SK-N-SH (cell line): ENCODE measurements at regions not wholly inside any gene's neighbourhood (a gene's known extent, or its start where the extent isn't known, plus 50 kb on each side); places are given as distances from the start of the nearest gene placed in this dataset.

Experiments used
- CTCF ChIA-PET: fragments of 300-600, 350-600 bp; formaldehyde crosslinking; extraction: SDS; loops from one replicate; lab custom pipeline; 2021; lab: Yijun Ruan, JAX
- POLR2A ChIA-PET: fragments of 350-600 bp; sonication (Branson Sonifier 250); formaldehyde crosslinking; extraction: SDS; loops from one replicate; lab custom pipeline; 2020; ENCODE audit warnings: antibody characterized with exemption, inconsistent platforms; lab: Yijun Ruan, JAX
- DNase-seq: peaks from one replicate; pipeline ENCODE4 v3.0.0; 2012
- H2AFZ ChIP-seq: fragments of 200-600 bp; sonication (generic); 2 replicates; pipeline ENCODE4 v1.8.1; 2016; ENCODE audit warnings: antibody characterized with exemption, mild to moderate bottlenecking, low read depth
- H3F3A ChIP-seq: fragments of 200-600 bp; sonication (generic); replicated peaks from 2 replicates; pipeline ENCODE3; 2016; ENCODE audit warnings: antibody characterized with exemption, mild to moderate bottlenecking; ENCODE audit not compliant: insufficient read depth
- H3K27ac ChIP-seq, 2 experiments: fragments of 200-500 bp in 1 of 2; fragments of 200-600 bp in 1 of 2; sonication (Bioruptor generic) in 1 of 2; sonication (generic), shearing (Covaris generic) in 1 of 2; 2 replicates each; pipeline versions ENCODE4 v1.5.1 to v1.6.1; 2014 to 2016; ENCODE audit warnings: low read depth in 2 of 2, inconsistent platforms in 1 of 2, low read length in 1 of 2, mild to moderate bottlenecking in 1 of 2, mixed read lengths in 1 of 2
- H3K27me3 ChIP-seq: fragments of 200-600 bp; sonication (generic), shearing (Covaris generic); 2 replicates; pipeline ENCODE4 v1.6.1; 2016; ENCODE audit warnings: mixed run types; ENCODE audit not compliant: insufficient read depth
- H3K36me3 ChIP-seq, 2 experiments: fragments of 200-500 bp in 1 of 2; fragments of 200-600 bp in 1 of 2; sonication (Bioruptor generic) in 1 of 2; sonication (generic) in 1 of 2; replicated peaks in 1 of 2; 2 replicates each; pipeline versions ENCODE3 to v1.5.1; 2014 to 2016; ENCODE audit warnings: low read length in 1 of 2, mild to moderate bottlenecking in 1 of 2; ENCODE audit not compliant: insufficient read depth in 2 of 2, control insufficient read depth in 1 of 2
- H3K4me1 ChIP-seq, 2 experiments: fragments of 200-500 bp in 1 of 2; fragments of 200-600 bp in 1 of 2; sonication (Bioruptor generic) in 1 of 2; sonication (generic), shearing (Covaris generic) in 1 of 2; 2 replicates each; pipeline versions ENCODE4 v1.5.1 to v1.6.1; 2014 to 2016; ENCODE audit warnings: low read depth in 1 of 2, low read length in 1 of 2, mixed run types in 1 of 2; ENCODE audit not compliant: insufficient read depth in 2 of 2, control insufficient read depth in 1 of 2
- H3K4me2 ChIP-seq: fragments of 200-600 bp; sonication (generic), shearing (Covaris generic); 2 replicates; pipeline ENCODE4 v1.6.1; 2017; ENCODE audit warnings: mixed run types
- H3K4me3 ChIP-seq, 2 experiments: fragments of 200-500 bp in 1 of 2; fragments of 200-600 bp in 1 of 2; sonication (Bioruptor generic) in 1 of 2; sonication (generic), shearing (Covaris generic) in 1 of 2; 2 replicates each; pipeline versions ENCODE4 v1.5.1 to v1.8.1; 2014 to 2016; ENCODE audit warnings: low read depth in 2 of 2, inconsistent platforms in 1 of 2, low read length in 1 of 2, mild to moderate bottlenecking in 1 of 2, mixed read lengths in 1 of 2, moderate library complexity in 1 of 2
- H3K79me2 ChIP-seq: fragments of 200-600 bp; sonication (generic); 2 replicates; pipeline ENCODE4 v1.8.1; 2017; ENCODE audit warnings: mild to moderate bottlenecking; ENCODE audit not compliant: insufficient read depth
- H3K9ac ChIP-seq: fragments of 200-600 bp; sonication (generic); 2 replicates; pipeline ENCODE4 v1.6.1; 2017; ENCODE audit warnings: mixed run types
- H3K9me2 ChIP-seq: fragments of 200-600 bp; sonication (generic); 2 replicates; pipeline ENCODE4 v1.6.1; 2017; ENCODE audit warnings: mixed run types
- H3K9me3 ChIP-seq: fragments of 200-600 bp; sonication (generic); 2 replicates; pipeline ENCODE4 v1.6.1; 2017; ENCODE audit warnings: mixed run types, mild to moderate bottlenecking, moderate library complexity
- H4K20me1 ChIP-seq: fragments of 200-600 bp; sonication (generic); 2 replicates; pipeline ENCODE4 v1.6.1; 2017; ENCODE audit warnings: mild to moderate bottlenecking, mixed run types; ENCODE audit not compliant: insufficient read depth
- CHD2 ChIP-seq: fragments of 150-350 bp; IDR thresholded peaks from 2 replicates; pipeline ENCODE4 v1.6.1; 2018; ENCODE audit warnings: low read length; ENCODE audit not compliant: partially characterized antibody
- FOSL2 ChIP-seq: IDR thresholded peaks from 2 replicates; pipeline ENCODE4 v1.4.0; 2012; ENCODE audit warnings: low read depth, mild to moderate bottlenecking, moderate library complexity, borderline replicate concordance
- FOXJ3 ChIP-seq: sonication (generic); formaldehyde crosslinking; IDR thresholded peaks from 2 replicates; pipeline ENCODE4 v1.5.1; 2020; ENCODE audit warnings: mild to moderate bottlenecking, missing genetic modification reagents
- FOXM1 ChIP-seq: IDR thresholded peaks from 2 replicates; pipeline ENCODE4 v1.4.0; 2012; ENCODE audit warnings: low read depth, mild to moderate bottlenecking
- GABPA ChIP-seq: IDR thresholded peaks from 2 replicates; pipeline ENCODE4 v1.4.0; 2012; ENCODE audit warnings: low read depth, mild to moderate bottlenecking
- JUND ChIP-seq: IDR thresholded peaks from 2 replicates; pipeline ENCODE4 v1.4.0; 2012
- MEF2A ChIP-seq: IDR thresholded peaks from 2 replicates; pipeline ENCODE4 v1.4.0; 2012; ENCODE audit warnings: low read depth, borderline replicate concordance
- NFIC ChIP-seq: IDR thresholded peaks from 2 replicates; pipeline ENCODE4 v1.4.0; 2012; ENCODE audit warnings: borderline replicate concordance
- NRF1 ChIP-seq: IDR thresholded peaks from 2 replicates; pipeline ENCODE4 v1.6.1; 2012; ENCODE audit warnings: low read depth, mild to moderate bottlenecking, low read length
- POLR2AphosphoS5 ChIP-seq: IDR thresholded peaks from 2 replicates; pipeline ENCODE4 v1.6.1; 2012; ENCODE audit warnings: low read depth, low read length
- RCOR1 ChIP-seq: fragments of 150-350 bp; IDR thresholded peaks from 2 replicates; pipeline ENCODE4 v1.6.1; 2017; ENCODE audit warnings: antibody characterized with exemption, low read length
- RFX5 ChIP-seq: IDR thresholded peaks from 2 replicates; pipeline ENCODE4 v1.6.1; 2012; ENCODE audit warnings: mild to moderate bottlenecking, improper control_type of control experiment, low read length
- RXRA ChIP-seq: IDR thresholded peaks from 2 replicates; pipeline ENCODE4 v1.4.0; 2012; ENCODE audit warnings: low read depth, mild to moderate bottlenecking, borderline replicate concordance
- TAF1 ChIP-seq: IDR thresholded peaks from 2 replicates; pipeline ENCODE4 v1.6.1; 2012; ENCODE audit warnings: low read depth, mild to moderate bottlenecking, low read length, moderate library complexity, borderline replicate concordance
- TCF12 ChIP-seq: IDR thresholded peaks from 2 replicates; pipeline ENCODE4 v1.4.0; 2012
- USF1 ChIP-seq: IDR thresholded peaks from 2 replicates; pipeline ENCODE4 v1.4.0; 2012; ENCODE audit warnings: low read depth, borderline replicate concordance
- YY1 ChIP-seq: IDR thresholded peaks from 2 replicates; pipeline ENCODE4 v1.4.0; 2012; ENCODE audit warnings: low read depth, mild to moderate bottlenecking
- WGBS: methylation state at CpG from one replicate; pipeline ENCODE4 v1.1.6; 2017; ENCODE audit warnings: low lambda C conversion rate; 5-methylcytosine and 5-hydroxymethylcytosine counted together
- TF ChIP-seq, protein P1 (sequence below): IDR thresholded peaks from 2 replicates; pipeline ENCODE4 v1.4.0; 2012; ENCODE audit warnings: low read depth
- TF ChIP-seq, protein P2 (sequence below): fragments of 200-600 bp; sonication (generic); IDR thresholded peaks from 2 replicates; pipeline ENCODE4 v1.6.1; 2017; ENCODE audit warnings: antibody characterized with exemption, mild to moderate bottlenecking, moderate library complexity
- TF ChIP-seq, protein P3 (sequence below): fragments of 150-350 bp; IDR thresholded peaks from 2 replicates; pipeline ENCODE4 v1.6.1; 2016; ENCODE audit warnings: mild to moderate bottlenecking, low read depth, low read length
- TF ChIP-seq, protein P4 (sequence below): fragments of 150-350 bp; IDR thresholded peaks from 2 replicates; pipeline ENCODE4 v1.6.1; 2017; ENCODE audit warnings: antibody characterized with exemption, low read length, low read depth, borderline replicate concordance
- TF ChIP-seq, protein P5 (sequence below): IDR thresholded peaks from 2 replicates; pipeline ENCODE4; 2012

GRCh38 chr6:143595251-143596036 is 82.3 kb upstream of the PHACTR2 start:
- no peak overlapping the region for H2AFZ ChIP-seq
- POLR2A ChIA-PET = no interaction called here
- 83% methylated on average over 5 of the region's 5 CpGs for WGBS
- no peak overlapping the region for H3K9ac ChIP-seq
- no peak overlapping the region for H3K4me2 ChIP-seq
- CTCF ChIA-PET = interaction anchor here (0.7 to 1.5 kb wide), 4 partner anchors 10 to 418 kb away, joined by 3 to 6 read pairs (median 5); no protein-coding TSS in a partner anchor
- H3K79me2 ChIP-seq = no peaks in the 10 kb centered on the region
- peaks cover 0 to 2% of the 10 kb centered on the region in 2 experiments; a peak in 2 of 4 replicates for H3K4me1 ChIP-seq
- no peak for DNase-seq
- no peaks in the 10 kb centered on the region for H3K9me2 ChIP-seq
- TF ChIP-seq NRF1 = no peak
- TF ChIP-seq MEF2A = no peak
- TF ChIP-seq RXRA = no peak
- TF ChIP-seq FOXJ3 = no peak
- TF ChIP-seq NFIC = no peak
- TF ChIP-seq JUND = no peak
- TF ChIP-seq FOSL2 = no peak
- H3K4me3 ChIP-seq = no peak overlapping the region
- no peaks in the 10 kb centered on the region for H3K27me3 ChIP-seq
- no peaks in the 10 kb centered on the region for H3K9me3 ChIP-seq
- H3K27ac ChIP-seq = no peak overlapping the region
- H3F3A ChIP-seq = no peaks in the 10 kb centered on the region
- no peaks in the 10 kb centered on the region for H3K36me3 ChIP-seq
- H4K20me1 ChIP-seq = no peaks in the 10 kb centered on the region

DNA sequence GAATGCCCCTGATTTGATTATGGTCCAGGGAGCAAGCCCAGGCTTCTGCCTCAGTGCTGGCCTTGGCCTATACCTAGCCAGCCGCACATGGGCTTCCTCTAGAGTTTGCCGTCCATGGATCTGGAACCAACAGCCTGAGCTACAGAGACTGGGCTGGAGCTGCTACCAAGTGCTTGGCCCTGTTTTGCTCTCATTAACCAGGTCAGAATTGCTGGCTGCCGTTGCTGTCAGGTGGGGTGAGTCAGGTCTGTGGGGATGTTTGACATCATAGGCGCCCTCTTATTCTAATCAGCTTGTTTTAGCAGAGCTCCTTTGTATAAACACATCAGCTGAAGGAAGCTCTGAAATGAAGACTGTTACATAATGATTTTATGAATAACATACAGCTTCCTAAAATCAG is 83.1 kb upstream of the PHACTR2 start:
- Histone ChIP-seq H3K4me2 (no peak overlapping the region), H3K9ac (no peak overlapping the region), H3K79me2 (no peaks in the 10 kb centered on the region), H4K20me1 (no peaks in the 10 kb centered on the region), H3K4me1 (peaks cover 0 to 2% of the 10 kb centered on the region in 2 experiments; a peak in 2 of 4 replicates), H3K9me2 (no peaks in the 10 kb centered on the region), H3K9me3 (no peaks in the 10 kb centered on the region), H3F3A (no peaks in the 10 kb centered on the region), H3K36me3 (no peaks in the 10 kb centered on the region), H3K27me3 (no peaks in the 10 kb centered on the region), H3K27ac (no peak overlapping the region), H3K4me3 (no peak overlapping the region), H2AFZ (no peak overlapping the region)
- ChIA-PET POLR2A (no interaction called here), CTCF (interaction anchor here (1.1 to 1.5 kb wide), 3 partner anchors 9 to 418 kb away, joined by 3 to 6 read pairs (median 6); no protein-coding TSS in a partner anchor)
- WGBS = 84% methylated on average over 2 of the region's 4 CpGs
- no peak for DNase-seq
- TF ChIP-seq USF1 (no peak), RFX5 (no peak), GABPA (no peak), NFIC (no peak), POLR2AphosphoS5 (no peak), RCOR1 (no peak), CHD2 (no peak), FOSL2 (no peak), TAF1 (no peak), YY1 (no peak), TCF12 (no peak), FOXM1 (no peak)
- TF ChIP-seq, protein P1, sequence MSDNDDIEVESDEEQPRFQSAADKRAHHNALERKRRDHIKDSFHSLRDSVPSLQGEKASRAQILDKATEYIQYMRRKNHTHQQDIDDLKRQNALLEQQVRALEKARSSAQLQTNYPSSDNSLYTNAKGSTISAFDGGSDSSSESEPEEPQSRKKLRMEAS = no peak
- TF ChIP-seq, protein P2, sequence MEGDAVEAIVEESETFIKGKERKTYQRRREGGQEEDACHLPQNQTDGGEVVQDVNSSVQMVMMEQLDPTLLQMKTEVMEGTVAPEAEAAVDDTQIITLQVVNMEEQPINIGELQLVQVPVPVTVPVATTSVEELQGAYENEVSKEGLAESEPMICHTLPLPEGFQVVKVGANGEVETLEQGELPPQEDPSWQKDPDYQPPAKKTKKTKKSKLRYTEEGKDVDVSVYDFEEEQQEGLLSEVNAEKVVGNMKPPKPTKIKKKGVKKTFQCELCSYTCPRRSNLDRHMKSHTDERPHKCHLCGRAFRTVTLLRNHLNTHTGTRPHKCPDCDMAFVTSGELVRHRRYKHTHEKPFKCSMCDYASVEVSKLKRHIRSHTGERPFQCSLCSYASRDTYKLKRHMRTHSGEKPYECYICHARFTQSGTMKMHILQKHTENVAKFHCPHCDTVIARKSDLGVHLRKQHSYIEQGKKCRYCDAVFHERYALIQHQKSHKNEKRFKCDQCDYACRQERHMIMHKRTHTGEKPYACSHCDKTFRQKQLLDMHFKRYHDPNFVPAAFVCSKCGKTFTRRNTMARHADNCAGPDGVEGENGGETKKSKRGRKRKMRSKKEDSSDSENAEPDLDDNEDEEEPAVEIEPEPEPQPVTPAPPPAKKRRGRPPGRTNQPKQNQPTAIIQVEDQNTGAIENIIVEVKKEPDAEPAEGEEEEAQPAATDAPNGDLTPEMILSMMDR = no peak
- TF ChIP-seq, protein P3, sequence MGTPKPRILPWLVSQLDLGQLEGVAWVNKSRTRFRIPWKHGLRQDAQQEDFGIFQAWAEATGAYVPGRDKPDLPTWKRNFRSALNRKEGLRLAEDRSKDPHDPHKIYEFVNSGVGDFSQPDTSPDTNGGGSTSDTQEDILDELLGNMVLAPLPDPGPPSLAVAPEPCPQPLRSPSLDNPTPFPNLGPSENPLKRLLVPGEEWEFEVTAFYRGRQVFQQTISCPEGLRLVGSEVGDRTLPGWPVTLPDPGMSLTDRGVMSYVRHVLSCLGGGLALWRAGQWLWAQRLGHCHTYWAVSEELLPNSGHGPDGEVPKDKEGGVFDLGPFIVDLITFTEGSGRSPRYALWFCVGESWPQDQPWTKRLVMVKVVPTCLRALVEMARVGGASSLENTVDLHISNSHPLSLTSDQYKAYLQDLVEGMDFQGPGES = no peak
- TF ChIP-seq, protein P4, sequence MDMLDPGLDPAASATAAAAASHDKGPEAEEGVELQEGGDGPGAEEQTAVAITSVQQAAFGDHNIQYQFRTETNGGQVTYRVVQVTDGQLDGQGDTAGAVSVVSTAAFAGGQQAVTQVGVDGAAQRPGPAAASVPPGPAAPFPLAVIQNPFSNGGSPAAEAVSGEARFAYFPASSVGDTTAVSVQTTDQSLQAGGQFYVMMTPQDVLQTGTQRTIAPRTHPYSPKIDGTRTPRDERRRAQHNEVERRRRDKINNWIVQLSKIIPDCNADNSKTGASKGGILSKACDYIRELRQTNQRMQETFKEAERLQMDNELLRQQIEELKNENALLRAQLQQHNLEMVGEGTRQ = no peak
- TF ChIP-seq, protein P5, sequence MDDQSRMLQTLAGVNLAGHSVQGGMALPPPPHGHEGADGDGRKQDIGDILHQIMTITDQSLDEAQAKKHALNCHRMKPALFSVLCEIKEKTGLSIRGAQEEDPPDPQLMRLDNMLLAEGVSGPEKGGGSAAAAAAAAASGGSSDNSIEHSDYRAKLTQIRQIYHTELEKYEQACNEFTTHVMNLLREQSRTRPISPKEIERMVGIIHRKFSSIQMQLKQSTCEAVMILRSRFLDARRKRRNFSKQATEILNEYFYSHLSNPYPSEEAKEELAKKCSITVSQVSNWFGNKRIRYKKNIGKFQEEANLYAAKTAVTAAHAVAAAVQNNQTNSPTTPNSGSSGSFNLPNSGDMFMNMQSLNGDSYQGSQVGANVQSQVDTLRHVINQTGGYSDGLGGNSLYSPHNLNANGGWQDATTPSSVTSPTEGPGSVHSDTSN = no peak
